Pancreas (tissue), 10 donors: ENCODE measurements at regions not wholly inside any gene's neighbourhood (a gene's known extent, or its start where the extent isn't known, plus 50 kb on each side); places are given as distances from the start of the nearest gene placed in this dataset.

Source experiments
- ATAC-seq, 4 donors: fragments of 200-7000 bp; cut with Tn5 transposase; one replicate each; pipeline versions ENCODE4 v1.8.0 to v1.9.1; 2020; ENCODE audit warnings: mild to moderate bottlenecking in 4 of 4, moderate library complexity in 4 of 4
- DNase-seq, 6 donors: peaks; one replicate each; pipeline ENCODE4 v3.0.0-alpha.2; 2020
- FAIRE-seq: peaks from 2 replicates; lab custom pipeline; 2012; peaks lifted over from hg19 to GRCh38; lab: Jason Lieb, UNC
- H3K27ac ChIP-seq, 4 donors: fragments of 200-600 bp; sonication (generic); 1 replicate in 3 of 4; 2 replicates in 1 of 4; pipeline versions ENCODE4 v1.5.0 to v1.8.0; 2020
- H3K27me3 ChIP-seq, 4 donors: fragments of 200-600 bp; one replicate each; pipeline ENCODE4 v1.8.0; 2021
- H3K36me3 ChIP-seq, 3 donors: fragments of 200-600 bp; sonication (generic) in 1 of 3; one replicate each; pipeline versions ENCODE4 v1.5.0 to v1.8.0; 2020 to 2021
- H3K4me1 ChIP-seq, 3 donors: fragments of 200-600 bp; one replicate each; pipeline ENCODE4 v1.8.0; 2021
- H3K4me3 ChIP-seq, 4 donors: fragments of 200-600 bp; sonication (generic) in 2 of 4; one replicate each; pipeline versions ENCODE4 v1.5.0 to v1.8.0; 2020 to 2021
- H3K9me3 ChIP-seq, 4 donors: fragments of 200-600 bp; one replicate each; pipeline ENCODE4 v1.8.0; 2021
- WGBS, 2 donors: extraction: QIAGEN DNeasy Blood & Tissue Kit; methylation state at CpG; one replicate each; pipeline ENCODE4 v1.1.7; 2013; 5-methylcytosine and 5-hydroxymethylcytosine counted together
- intact Hi-C, 3 donors: fragments of 100-400 bp; cut with DNase I; formaldehyde crosslinking; loops; one replicate each; pipeline versions ENCODE4 v1.11.1 to v1.14.2; 2022
- TF ChIP-seq, protein P1 (sequence below), 4 donors: fragments of 200-600 bp; sonication (generic) in 3 of 4; IDR thresholded peaks; one replicate each; pipeline versions ENCODE4 v1.5.0 to v1.8.0; 2021; ENCODE audit warnings: antibody characterized with exemption in 4 of 4
- donor health status: healthy with polysubstance abuse.
- donor health status: DM: no; HTN: no; CAD: no; lungs with moderate emphysema.
- donor health status: DM: no; HTN: no; CAD: no.
- donor health status: control.
- donor health status: control.
- donor health status: Bipolar disorder and iron deficiency.
- donor health status: DM: yes; HTN: yes; CAD: no.
- donor health status: DM: no; HTN: no; CAD: no.
- donor health status: DM: no; HTN: no; CAD: no.
- donor health status: DM: yes; HTN: yes; CAD: no.

- Histone ChIP-seq H3K36me3 (no peaks in the 10 kb centered on the region), H3K27me3 (no peaks in the 10 kb centered on the region), H3K9me3 (no peaks in the 10 kb centered on the region), H3K4me3 (no peak overlapping the region), H3K4me1 (peaks cover 0 to 6% (median 1%) of the 10 kb centered on the region in 3 donors), H3K27ac (no peak overlapping the region)
- intact Hi-C loops: no loop called here
- ATAC-seq: peak in 1 of 4 donors; percentile 10
- no peak for DNase-seq
- FAIRE-seq: no peak
- TF ChIP-seq, protein P1, sequence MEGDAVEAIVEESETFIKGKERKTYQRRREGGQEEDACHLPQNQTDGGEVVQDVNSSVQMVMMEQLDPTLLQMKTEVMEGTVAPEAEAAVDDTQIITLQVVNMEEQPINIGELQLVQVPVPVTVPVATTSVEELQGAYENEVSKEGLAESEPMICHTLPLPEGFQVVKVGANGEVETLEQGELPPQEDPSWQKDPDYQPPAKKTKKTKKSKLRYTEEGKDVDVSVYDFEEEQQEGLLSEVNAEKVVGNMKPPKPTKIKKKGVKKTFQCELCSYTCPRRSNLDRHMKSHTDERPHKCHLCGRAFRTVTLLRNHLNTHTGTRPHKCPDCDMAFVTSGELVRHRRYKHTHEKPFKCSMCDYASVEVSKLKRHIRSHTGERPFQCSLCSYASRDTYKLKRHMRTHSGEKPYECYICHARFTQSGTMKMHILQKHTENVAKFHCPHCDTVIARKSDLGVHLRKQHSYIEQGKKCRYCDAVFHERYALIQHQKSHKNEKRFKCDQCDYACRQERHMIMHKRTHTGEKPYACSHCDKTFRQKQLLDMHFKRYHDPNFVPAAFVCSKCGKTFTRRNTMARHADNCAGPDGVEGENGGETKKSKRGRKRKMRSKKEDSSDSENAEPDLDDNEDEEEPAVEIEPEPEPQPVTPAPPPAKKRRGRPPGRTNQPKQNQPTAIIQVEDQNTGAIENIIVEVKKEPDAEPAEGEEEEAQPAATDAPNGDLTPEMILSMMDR (IDR thresholded peaks at IDR 0.05): no peak
- WGBS, 2 donors: 65 to 72% methylated on average over 15 of the region's 15 CpGs
These were observed 248.8 kb downstream of the ACKR3 start for GRCh38 chr2:236818281-236819045.

GRCh38 chr2:236819275-236820002, 249.8 kb downstream of the ACKR3 start:
- no peak for DNase-seq
- peaks cover 7 to 16% (median 11%) of the 10 kb centered on the region in 3 donors for H3K4me1 ChIP-seq
- H3K9me3 ChIP-seq: no peaks in the 10 kb centered on the region
- H3K27ac ChIP-seq: no peak overlapping the region
- no peak for FAIRE-seq
- no peaks in the 10 kb centered on the region for H3K27me3 ChIP-seq
- ATAC-seq: no peak
- no peak overlapping the region for H3K4me3 ChIP-seq
- intact Hi-C loops: no loop called here
- 92 to 93% methylated on average over 19 of the region's 19 CpGs for WGBS, 2 donors
- TF ChIP-seq, protein P1 (IDR thresholded peaks at IDR 0.05): no peak
- H3K36me3 ChIP-seq: no peaks in the 10 kb centered on the region

DNA sequence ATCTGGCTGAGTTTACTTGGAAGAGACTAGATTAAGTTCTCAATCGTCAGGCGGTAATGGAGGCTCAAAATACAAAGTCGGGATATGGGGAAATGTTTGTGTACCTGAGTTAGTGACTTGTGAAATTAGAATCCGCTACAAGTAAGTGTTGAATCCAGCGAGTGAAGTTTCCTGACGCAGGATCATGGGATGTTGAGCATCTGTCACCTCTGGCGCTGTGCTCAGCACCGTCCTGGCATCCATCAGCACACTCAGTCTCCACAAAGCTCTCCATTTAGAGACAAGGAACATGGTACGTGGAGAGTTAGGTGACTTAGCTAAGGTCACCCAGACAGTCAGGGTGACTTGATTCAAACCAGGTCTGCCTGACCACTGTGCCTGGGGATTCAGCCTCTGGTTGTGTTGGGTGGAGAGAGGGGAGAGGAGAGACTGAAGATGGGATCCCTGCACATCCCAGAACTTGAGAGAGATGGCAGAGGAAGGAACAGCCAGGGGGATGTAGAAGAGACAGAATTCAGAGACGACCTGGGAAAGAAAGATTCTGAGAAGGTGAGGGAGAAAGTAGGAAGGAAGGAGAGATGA, 251.2 kb downstream of the ACKR3 start:
- ATAC-seq: no peak

DNA sequence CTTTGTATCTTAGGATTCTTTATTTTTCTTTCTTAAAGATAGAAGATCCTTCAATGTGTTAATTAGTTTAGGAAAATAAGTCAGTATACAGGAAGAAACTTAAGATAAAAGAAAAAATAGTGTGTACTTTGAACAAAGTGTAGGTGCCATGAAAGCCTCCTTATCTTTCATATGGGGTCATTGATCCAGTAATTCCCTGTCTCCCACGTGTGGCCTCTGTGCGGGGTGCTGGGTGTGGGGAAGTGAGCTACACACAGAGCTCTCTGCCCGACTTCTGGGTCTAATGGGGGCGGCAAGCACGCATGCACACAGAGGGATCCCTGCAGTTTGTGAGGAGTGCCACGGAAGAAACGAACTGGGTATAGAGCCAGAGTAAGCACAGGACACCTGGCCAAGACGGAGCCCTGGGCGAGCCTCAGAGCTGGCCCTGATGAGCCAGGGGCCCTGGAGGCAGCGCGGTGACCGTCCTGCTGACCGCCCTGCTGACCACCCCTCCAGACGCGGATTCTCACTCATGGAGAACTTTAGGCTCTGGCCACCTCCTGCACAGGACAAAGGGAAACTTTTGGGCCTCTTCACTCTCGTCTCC, 253.5 kb downstream of the ACKR3 start:
- TF ChIP-seq, protein P1 (IDR thresholded peaks at IDR 0.05): no peak
- 80 to 85% methylated on average over 16 of the region's 16 CpGs for WGBS, 2 donors
- Histone ChIP-seq H3K27ac (no peak overlapping the region), H3K9me3 (no peaks in the 10 kb centered on the region), H3K4me1 (peaks cover 13 to 41% (median 34%) of the 10 kb centered on the region in 3 donors), H3K36me3 (no peaks in the 10 kb centered on the region), H3K4me3 (no peak overlapping the region), H3K27me3 (no peaks in the 10 kb centered on the region)
- no peak for DNase-seq
- no peak for FAIRE-seq
- intact Hi-C loops: no loop called here
- ATAC-seq: no peak

More for the DNA sequence above, 251.2 kb downstream of the ACKR3 start:
- peaks cover 13 to 30% (median 24%) of the 10 kb centered on the region in 3 donors for H3K4me1 ChIP-seq
- FAIRE-seq: no peak
- TF ChIP-seq, protein P1 (IDR thresholded peaks at IDR 0.05): no peak
- DNase-seq: no peak
- no peaks in the 10 kb centered on the region for H3K9me3 ChIP-seq
- H3K27ac ChIP-seq: no peak overlapping the region
- intact Hi-C loops: no loop called here
- 94 to 95% methylated on average over 10 of the region's 10 CpGs for WGBS, 2 donors
- no peaks in the 10 kb centered on the region for H3K27me3 ChIP-seq
- no peak overlapping the region for H3K4me3 ChIP-seq
- H3K36me3 ChIP-seq: no peaks in the 10 kb centered on the region
